Neural cell (in vitro differentiated cells): ENCODE measurements at regions not wholly inside any gene's neighbourhood (a gene's known extent, or its start where the extent isn't known, plus 50 kb on each side); places are given as distances from the start of the nearest gene placed in this dataset.

ENCODE experiments used
- H2AFZ ChIP-seq: fragments of 200-600, 300-800 bp; sonication (generic), shearing (Covaris generic); 2 replicates; pipeline ENCODE4 v1.6.0; 2014; ENCODE audit warnings: low read depth, mild to moderate bottlenecking, antibody characterized with exemption, low read length, moderate library complexity
- H3F3A ChIP-seq: fragments of 200-600 bp; shearing (Covaris generic); 2 replicates; pipeline ENCODE4 v1.6.1; 2016; ENCODE audit warnings: mild to moderate bottlenecking, moderate library complexity, mixed read lengths, antibody characterized with exemption, low read length; ENCODE audit not compliant: insufficient read depth, poor library complexity, severe bottlenecking
- H3K27ac ChIP-seq: fragments of 200-600, 300-800 bp; sonication (generic), shearing (Covaris generic); 2 replicates; pipeline ENCODE4 v1.5.1; 2014; ENCODE audit warnings: mild to moderate bottlenecking, low read length, moderate library complexity
- H3K27me3 ChIP-seq: fragments of 300-800, 200-600 bp; sonication (generic), shearing (Covaris generic); 2 replicates; pipeline ENCODE4 v1.6.0; 2014; ENCODE audit warnings: mild to moderate bottlenecking, low read depth, low read length, moderate library complexity; ENCODE audit not compliant: insufficient read depth
- H3K36me3 ChIP-seq: fragments of 300-800, 200-600 bp; sonication (generic), shearing (Covaris generic); 2 replicates; pipeline ENCODE4 v1.5.1; 2014; ENCODE audit warnings: mild to moderate bottlenecking, antibody characterized with exemption, low read length, moderate library complexity; ENCODE audit not compliant: insufficient read depth
- H3K4me2 ChIP-seq: fragments of 300-800, 200-600 bp; sonication (generic), shearing (Covaris generic); 2 replicates; pipeline ENCODE4 v1.6.0; 2014; ENCODE audit warnings: mild to moderate bottlenecking, low read length
- H3K4me3 ChIP-seq: fragments of 300-800, 200-600 bp; sonication (generic), shearing (Covaris generic); 2 replicates; pipeline ENCODE4 v1.5.1; 2014; ENCODE audit warnings: mild to moderate bottlenecking, low read length, moderate library complexity
- H3K79me2 ChIP-seq: fragments of 200-600 bp; shearing (Covaris generic); replicated peaks from 2 replicates; pipeline ENCODE4 v1.6.0; 2014; ENCODE audit warnings: mild to moderate bottlenecking, low read length, moderate library complexity; ENCODE audit not compliant: insufficient read depth
- H3K9ac ChIP-seq: fragments of 300-800, 200-600 bp; sonication (generic), shearing (Covaris generic); 2 replicates; pipeline ENCODE4 v1.6.1; 2016; ENCODE audit warnings: mild to moderate bottlenecking, low read length, mixed read lengths
- H3K9me2 ChIP-seq: fragments of 200-600 bp; shearing (Covaris generic); 2 replicates; pipeline ENCODE4 v1.6.1; 2016; ENCODE audit warnings: mild to moderate bottlenecking, low read length, mixed read lengths; ENCODE audit not compliant: insufficient read depth
- H3K9me3 ChIP-seq: fragments of 200-600, 300-800 bp; sonication (generic), shearing (Covaris generic); 2 replicates; pipeline ENCODE4 v1.6.1; 2016; ENCODE audit warnings: mild to moderate bottlenecking, mixed run types, low read length, moderate library complexity, mixed read lengths
- H4K20me1 ChIP-seq: fragments of 200-600 bp; shearing (Covaris generic); 2 replicates; pipeline ENCODE4 v1.6.1; 2016; ENCODE audit warnings: mild to moderate bottlenecking, mixed run types; ENCODE audit not compliant: insufficient read depth
- EP300 ChIP-seq: fragments of 450-650 bp; conservative IDR thresholded peaks from 2 replicates; pipeline ENCODE4 v1.6.1; 2014; ENCODE audit warnings: antibody characterized with exemption, mild to moderate bottlenecking, moderate library complexity; ENCODE audit not compliant: poor library complexity, severe bottlenecking
- EZH2 ChIP-seq: fragments of 200-600, 300-800 bp; shearing (Covaris generic), sonication (generic); IDR thresholded peaks from 2 replicates; pipeline ENCODE4 v1.6.1; 2014; ENCODE audit warnings: antibody characterized with exemption, low read length, borderline replicate concordance, mild to moderate bottlenecking; ENCODE audit not compliant: insufficient read depth, poor library complexity, severe bottlenecking
- MXI1 ChIP-seq: fragments of 450-650 bp; conservative IDR thresholded peaks from 2 replicates; pipeline ENCODE4 v1.6.1; 2014; ENCODE audit warnings: antibody characterized with exemption, mild to moderate bottlenecking; ENCODE audit not compliant: poor library complexity, severe bottlenecking
- POLR2AphosphoS5 ChIP-seq: IDR thresholded peaks from 2 replicates; pipeline ENCODE4 v1.6.1; 2012
- RAD21 ChIP-seq: fragments of 450-650 bp; conservative IDR thresholded peaks from 2 replicates; pipeline ENCODE4 v1.6.1; 2014; ENCODE audit warnings: antibody characterized with exemption, mild to moderate bottlenecking, moderate library complexity
- SMC3 ChIP-seq: fragments of 450-650 bp; conservative IDR thresholded peaks from 2 replicates; pipeline ENCODE4 v1.6.1; 2014; ENCODE audit warnings: antibody characterized with exemption, mild to moderate bottlenecking, moderate library complexity; ENCODE audit not compliant: poor library complexity
- TAF1 ChIP-seq: IDR thresholded peaks from 2 replicates; pipeline ENCODE4 v1.6.1; 2012; ENCODE audit warnings: low read depth
- TF ChIP-seq, protein P1 (sequence below): IDR thresholded peaks from 2 replicates; pipeline ENCODE4 v1.6.1; 2012; ENCODE audit warnings: borderline replicate concordance
- TF ChIP-seq, protein P2 (sequence below): fragments of 450-650 bp; IDR thresholded peaks from 2 replicates; pipeline ENCODE4 v1.5.1; 2014; ENCODE audit warnings: antibody characterized with exemption, mild to moderate bottlenecking, moderate library complexity; ENCODE audit not compliant: poor library complexity, severe bottlenecking

DNA sequence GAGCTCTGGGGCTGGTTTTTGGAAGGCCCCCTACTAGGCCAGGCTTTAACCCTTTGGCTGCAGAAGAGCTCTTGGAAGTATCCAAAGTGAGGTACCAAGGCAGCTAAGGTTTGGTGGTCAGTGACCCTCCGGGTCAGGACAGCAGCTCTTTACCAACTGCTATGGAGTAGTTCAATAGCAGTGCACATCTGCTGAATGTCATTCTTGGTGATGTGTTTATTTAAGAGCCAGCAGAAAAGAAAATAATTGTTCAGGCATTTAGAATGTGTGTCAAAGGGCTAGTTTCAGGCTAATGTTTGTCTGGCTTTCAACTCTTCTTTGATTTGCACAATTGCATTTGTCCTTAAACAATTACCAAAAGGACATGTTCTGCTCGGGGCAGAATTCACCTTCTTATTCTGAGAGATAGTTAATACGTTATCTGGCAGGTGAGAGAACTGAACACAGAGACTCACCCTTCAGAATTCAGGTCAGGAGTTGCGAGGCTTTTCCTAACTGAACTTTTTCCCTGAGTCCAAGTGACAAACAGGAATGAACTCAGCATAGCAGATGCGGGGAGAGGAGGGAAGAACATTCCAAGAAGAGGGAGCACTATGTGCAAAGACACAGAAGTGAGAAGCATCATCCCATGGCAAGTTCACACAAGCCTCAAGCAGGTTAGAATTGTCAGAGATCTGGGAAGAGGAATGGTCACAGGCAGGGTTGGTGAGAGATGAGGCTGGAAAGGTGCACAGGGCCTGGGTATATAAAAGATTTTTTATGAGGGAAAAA lies 556.7 kb upstream of the TLE4 start:
- no peaks in the 10 kb centered on the region for H3F3A ChIP-seq
- H4K20me1 ChIP-seq, result no peaks in the 10 kb centered on the region
- H3K4me2 ChIP-seq, result no peak overlapping the region
- H2AFZ ChIP-seq, result no peak overlapping the region
- TF ChIP-seq SMC3, result no peak
- TF ChIP-seq TAF1, result no peak
- TF ChIP-seq MXI1, result no peak
- TF ChIP-seq EP300, result no peak
- TF ChIP-seq EZH2, result no peak
- TF ChIP-seq, protein P1, sequence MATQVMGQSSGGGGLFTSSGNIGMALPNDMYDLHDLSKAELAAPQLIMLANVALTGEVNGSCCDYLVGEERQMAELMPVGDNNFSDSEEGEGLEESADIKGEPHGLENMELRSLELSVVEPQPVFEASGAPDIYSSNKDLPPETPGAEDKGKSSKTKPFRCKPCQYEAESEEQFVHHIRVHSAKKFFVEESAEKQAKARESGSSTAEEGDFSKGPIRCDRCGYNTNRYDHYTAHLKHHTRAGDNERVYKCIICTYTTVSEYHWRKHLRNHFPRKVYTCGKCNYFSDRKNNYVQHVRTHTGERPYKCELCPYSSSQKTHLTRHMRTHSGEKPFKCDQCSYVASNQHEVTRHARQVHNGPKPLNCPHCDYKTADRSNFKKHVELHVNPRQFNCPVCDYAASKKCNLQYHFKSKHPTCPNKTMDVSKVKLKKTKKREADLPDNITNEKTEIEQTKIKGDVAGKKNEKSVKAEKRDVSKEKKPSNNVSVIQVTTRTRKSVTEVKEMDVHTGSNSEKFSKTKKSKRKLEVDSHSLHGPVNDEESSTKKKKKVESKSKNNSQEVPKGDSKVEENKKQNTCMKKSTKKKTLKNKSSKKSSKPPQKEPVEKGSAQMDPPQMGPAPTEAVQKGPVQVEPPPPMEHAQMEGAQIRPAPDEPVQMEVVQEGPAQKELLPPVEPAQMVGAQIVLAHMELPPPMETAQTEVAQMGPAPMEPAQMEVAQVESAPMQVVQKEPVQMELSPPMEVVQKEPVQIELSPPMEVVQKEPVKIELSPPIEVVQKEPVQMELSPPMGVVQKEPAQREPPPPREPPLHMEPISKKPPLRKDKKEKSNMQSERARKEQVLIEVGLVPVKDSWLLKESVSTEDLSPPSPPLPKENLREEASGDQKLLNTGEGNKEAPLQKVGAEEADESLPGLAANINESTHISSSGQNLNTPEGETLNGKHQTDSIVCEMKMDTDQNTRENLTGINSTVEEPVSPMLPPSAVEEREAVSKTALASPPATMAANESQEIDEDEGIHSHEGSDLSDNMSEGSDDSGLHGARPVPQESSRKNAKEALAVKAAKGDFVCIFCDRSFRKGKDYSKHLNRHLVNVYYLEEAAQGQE, result no peak
- TF ChIP-seq RAD21, result no peak
- TF ChIP-seq, protein P2, sequence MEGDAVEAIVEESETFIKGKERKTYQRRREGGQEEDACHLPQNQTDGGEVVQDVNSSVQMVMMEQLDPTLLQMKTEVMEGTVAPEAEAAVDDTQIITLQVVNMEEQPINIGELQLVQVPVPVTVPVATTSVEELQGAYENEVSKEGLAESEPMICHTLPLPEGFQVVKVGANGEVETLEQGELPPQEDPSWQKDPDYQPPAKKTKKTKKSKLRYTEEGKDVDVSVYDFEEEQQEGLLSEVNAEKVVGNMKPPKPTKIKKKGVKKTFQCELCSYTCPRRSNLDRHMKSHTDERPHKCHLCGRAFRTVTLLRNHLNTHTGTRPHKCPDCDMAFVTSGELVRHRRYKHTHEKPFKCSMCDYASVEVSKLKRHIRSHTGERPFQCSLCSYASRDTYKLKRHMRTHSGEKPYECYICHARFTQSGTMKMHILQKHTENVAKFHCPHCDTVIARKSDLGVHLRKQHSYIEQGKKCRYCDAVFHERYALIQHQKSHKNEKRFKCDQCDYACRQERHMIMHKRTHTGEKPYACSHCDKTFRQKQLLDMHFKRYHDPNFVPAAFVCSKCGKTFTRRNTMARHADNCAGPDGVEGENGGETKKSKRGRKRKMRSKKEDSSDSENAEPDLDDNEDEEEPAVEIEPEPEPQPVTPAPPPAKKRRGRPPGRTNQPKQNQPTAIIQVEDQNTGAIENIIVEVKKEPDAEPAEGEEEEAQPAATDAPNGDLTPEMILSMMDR, result no peak
- H3K79me2 ChIP-seq, result no peaks in the 10 kb centered on the region
- H3K9me2 ChIP-seq, result no peaks in the 10 kb centered on the region
- H3K27ac ChIP-seq, result no peak overlapping the region
- H3K9ac ChIP-seq, result no peak overlapping the region
- H3K27me3 ChIP-seq, result no peaks in the 10 kb centered on the region
- no peak overlapping the region for H3K4me3 ChIP-seq
- no peaks in the 10 kb centered on the region for H3K9me3 ChIP-seq
- no peaks in the 10 kb centered on the region for H3K36me3 ChIP-seq

DNA sequence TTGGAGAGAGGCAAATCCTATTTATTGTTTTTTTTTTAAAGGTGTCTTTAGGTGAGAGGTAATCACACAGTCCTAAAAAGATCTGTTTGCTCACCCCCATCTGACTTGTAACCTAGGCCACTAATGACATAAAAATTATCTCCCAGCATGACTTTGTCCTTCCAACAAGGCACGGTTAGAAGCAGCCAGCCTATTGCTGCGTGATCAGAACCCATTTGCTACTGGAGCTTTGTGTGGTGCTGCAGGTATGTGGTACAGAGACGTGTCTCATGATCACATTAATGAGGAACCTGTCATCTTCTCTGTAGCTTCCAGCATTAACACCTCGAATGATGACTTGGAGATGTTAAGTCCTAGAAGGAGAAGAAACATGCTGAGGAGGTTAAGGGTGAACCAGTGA lies 555.8 kb upstream of the TLE4 start:
- Histone ChIP-seq H3K9me3 (no peaks in the 10 kb centered on the region), H3K4me2 (no peak overlapping the region), H3K79me2 (no peaks in the 10 kb centered on the region), H3K4me3 (no peak overlapping the region), H3K9ac (no peak overlapping the region), H3K27ac (no peak overlapping the region), H3K27me3 (no peaks in the 10 kb centered on the region), H2AFZ (no peak overlapping the region), H3K9me2 (no peaks in the 10 kb centered on the region), H4K20me1 (no peaks in the 10 kb centered on the region), H3F3A (no peaks in the 10 kb centered on the region), H3K36me3 (no peaks in the 10 kb centered on the region)
- TF ChIP-seq RAD21, result no peak
- no peak for TF ChIP-seq MXI1
- no peak for TF ChIP-seq TAF1
- no peak for TF ChIP-seq EZH2
- peak; percentile 44 for TF ChIP-seq POLR2AphosphoS5
- TF ChIP-seq EP300, result no peak
- TF ChIP-seq, protein P2, result no peak
- TF ChIP-seq, protein P1, result no peak
- TF ChIP-seq SMC3, result no peak
